PC-3 (cell line): ENCODE measurements at regions not wholly inside any gene's neighbourhood (a gene's known extent, or its start where the extent isn't known, plus 50 kb on each side); places are given as distances from the start of the nearest gene placed in this dataset.
A peak's percentile ranks its signal among the peaks of the same experiment; 100 is the strongest.
"Not testable (repeated sequence)": the region's sequence is repeated elsewhere in the genome, so short reads cannot be mapped to it uniquely, and the experiment has no call there.

Source experiments
- ATAC-seq: fragments of 200-7000 bp; cut with Tn5 transposase; 2 replicates; pipeline ENCODE4 v1.9.1; 2020; ENCODE audit warnings: mild to moderate bottlenecking, moderate library complexity
- BruUV-seq: library from RNA; stranded (reverse); fragments of 400-500 nt; replicated peaks from 2 replicates; lab custom pipeline; 2021; lab: Mats Ljungman, UMichigan
- CTCF ChIA-PET: fragments of 300-600 bp; sonication (Branson Sonifier 250); formaldehyde crosslinking; loops from one replicate; lab custom pipeline; 2022; ENCODE audit warnings: antibody characterized with exemption; lab: Charles Lee
- POLR2A ChIA-PET: fragments of 300-600 bp; sonication (Branson Sonifier 250); formaldehyde crosslinking; loops from one replicate; lab custom pipeline; 2022; ENCODE audit warnings: antibody characterized with exemption; ENCODE audit not compliant: unreplicated experiment; lab: Charles Lee
- DNase-seq: peaks from one replicate; pipeline ENCODE4 v3.0.0-alpha.2; 2015
- H2AFZ ChIP-seq: fragments of 300-600 bp; sonication (generic); 2 replicates; pipeline ENCODE4 v1.6.0; 2016; ENCODE audit warnings: antibody characterized with exemption, low read length
- H3F3A ChIP-seq: fragments of 300-600 bp; sonication (generic); one replicate; pipeline ENCODE4 v1.6.0; 2017; ENCODE audit warnings: antibody characterized with exemption, low read length, control low read depth, mild to moderate bottlenecking; ENCODE audit not compliant: unreplicated experiment
- H3K27ac ChIP-seq: fragments of 300-600 bp; sonication (generic); 2 replicates; pipeline ENCODE4 v1.5.1; 2016; ENCODE audit warnings: mild to moderate bottlenecking, low read length
- H3K27me3 ChIP-seq: fragments of 300-600 bp; sonication (generic); 2 replicates; pipeline ENCODE4 v1.6.1; 2016; ENCODE audit warnings: low read length, mixed read lengths
- H3K36me3 ChIP-seq: fragments of 300-600 bp; sonication (generic); 2 replicates; pipeline ENCODE4 v1.6.1; 2016; ENCODE audit warnings: low read depth, mixed run types, low read length, mixed read lengths
- H3K4me1 ChIP-seq: fragments of 300-600 bp; sonication (generic); 2 replicates; pipeline ENCODE4 v1.5.1; 2016; ENCODE audit warnings: low read length; ENCODE audit not compliant: insufficient read depth
- H3K4me2 ChIP-seq: fragments of 300-600 bp; sonication (generic); 2 replicates; pipeline ENCODE4 v1.6.0; 2016; ENCODE audit warnings: low read length
- H3K4me3 ChIP-seq: fragments of 300-600 bp; sonication (generic); 2 replicates; pipeline ENCODE4 v1.5.1; 2016; ENCODE audit warnings: mild to moderate bottlenecking, low read length, mixed read lengths
- H3K79me2 ChIP-seq: fragments of 300-600 bp; sonication (generic); 2 replicates; pipeline ENCODE4 v1.6.1; 2017; ENCODE audit warnings: low read length, mixed read lengths
- H3K9ac ChIP-seq: fragments of 300-600 bp; sonication (generic); 2 replicates; pipeline ENCODE4 v1.6.0; 2016; ENCODE audit warnings: mild to moderate bottlenecking, low read length
- H3K9me2 ChIP-seq: fragments of 300-600 bp; sonication (generic); replicated peaks from 2 replicates; pipeline ENCODE4 v1.6.1; 2016; ENCODE audit warnings: mixed run types, low read length, mixed read lengths
- H3K9me3 ChIP-seq: fragments of 300-600 bp; sonication (generic); 2 replicates; pipeline ENCODE4 v1.6.1; 2016; ENCODE audit warnings: low read length, mixed read lengths
- H4K20me1 ChIP-seq: fragments of 300-600 bp; sonication (generic); 2 replicates; pipeline ENCODE4 v1.6.1; 2016; ENCODE audit warnings: low read length, mixed read lengths
- EZH2 ChIP-seq: fragments of 300-600 bp; sonication (generic); IDR thresholded peaks from one replicate; pipeline ENCODE4 v1.6.1; 2017; ENCODE audit warnings: antibody characterized with exemption, mild to moderate bottlenecking, low read length; ENCODE audit not compliant: unreplicated experiment
- EZH2phosphoT487 ChIP-seq: fragments of 300-600 bp; sonication (generic); IDR thresholded peaks from 2 replicates; pipeline ENCODE4 v1.6.1; 2018; ENCODE audit warnings: mild to moderate bottlenecking, antibody characterized with exemption, low read length, borderline replicate concordance
- intact Hi-C: fragments of 100-400 bp; cut with micrococcal nuclease; formaldehyde crosslinking; loops from 2 replicates; pipeline ENCODE4 v1.9.0; 2023
- TF ChIP-seq, protein P1 (sequence below): fragments of 300-600 bp; sonication (generic); conservative IDR thresholded peaks from 2 replicates; pipeline ENCODE4 v1.5.1; 2017; ENCODE audit warnings: antibody characterized with exemption, low read depth, mild to moderate bottlenecking, low read length

DNA sequence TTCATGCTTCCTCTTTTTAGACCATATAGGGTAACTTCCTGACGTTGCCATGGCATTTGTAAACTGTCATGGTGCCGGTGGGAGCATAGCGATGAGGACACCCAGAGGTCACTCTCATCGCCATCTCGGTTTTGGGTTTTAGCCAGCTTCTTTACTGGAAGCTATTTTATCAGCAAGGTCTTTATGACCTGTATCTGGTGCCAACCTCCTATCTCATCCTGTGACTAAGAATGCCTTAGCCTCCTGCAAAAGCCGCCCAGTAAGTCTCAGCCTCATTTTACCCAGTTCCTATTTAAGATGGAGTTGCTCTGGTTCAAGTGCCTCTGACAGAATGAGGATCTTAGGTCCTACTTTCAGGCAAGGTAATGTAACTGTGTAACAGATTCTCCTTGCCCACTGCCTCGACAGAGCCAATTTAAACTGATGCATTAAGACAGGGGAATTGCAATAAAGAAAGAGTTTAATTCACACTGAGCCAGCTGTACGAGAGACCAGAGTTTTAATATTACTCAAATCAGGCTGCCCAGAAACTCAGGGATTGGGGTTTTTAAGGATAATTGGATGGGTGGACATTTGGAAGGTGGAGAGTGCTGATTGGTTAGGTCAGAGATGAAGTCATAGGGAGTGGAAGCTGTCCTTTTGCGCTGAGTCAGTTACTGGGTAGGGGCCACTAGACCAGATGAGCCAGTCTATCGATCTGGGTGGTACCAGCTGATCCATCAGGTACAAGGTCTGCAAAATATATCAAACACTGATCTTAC, 59.9 kb upstream of the ATF7IP2 start:
- TF ChIP-seq EZH2 = no peak
- TF ChIP-seq, protein P1, sequence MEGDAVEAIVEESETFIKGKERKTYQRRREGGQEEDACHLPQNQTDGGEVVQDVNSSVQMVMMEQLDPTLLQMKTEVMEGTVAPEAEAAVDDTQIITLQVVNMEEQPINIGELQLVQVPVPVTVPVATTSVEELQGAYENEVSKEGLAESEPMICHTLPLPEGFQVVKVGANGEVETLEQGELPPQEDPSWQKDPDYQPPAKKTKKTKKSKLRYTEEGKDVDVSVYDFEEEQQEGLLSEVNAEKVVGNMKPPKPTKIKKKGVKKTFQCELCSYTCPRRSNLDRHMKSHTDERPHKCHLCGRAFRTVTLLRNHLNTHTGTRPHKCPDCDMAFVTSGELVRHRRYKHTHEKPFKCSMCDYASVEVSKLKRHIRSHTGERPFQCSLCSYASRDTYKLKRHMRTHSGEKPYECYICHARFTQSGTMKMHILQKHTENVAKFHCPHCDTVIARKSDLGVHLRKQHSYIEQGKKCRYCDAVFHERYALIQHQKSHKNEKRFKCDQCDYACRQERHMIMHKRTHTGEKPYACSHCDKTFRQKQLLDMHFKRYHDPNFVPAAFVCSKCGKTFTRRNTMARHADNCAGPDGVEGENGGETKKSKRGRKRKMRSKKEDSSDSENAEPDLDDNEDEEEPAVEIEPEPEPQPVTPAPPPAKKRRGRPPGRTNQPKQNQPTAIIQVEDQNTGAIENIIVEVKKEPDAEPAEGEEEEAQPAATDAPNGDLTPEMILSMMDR = no peak
- no peak for TF ChIP-seq EZH2phosphoT487
- no peaks in the 10 kb centered on the region for H3K79me2 ChIP-seq
- H4K20me1 ChIP-seq = no peaks in the 10 kb centered on the region
- DNase-seq = no peak
- no peaks in the 10 kb centered on the region for H3K27me3 ChIP-seq
- POLR2A ChIA-PET = no interaction called here
- H3K27ac ChIP-seq = no peak overlapping the region
- ATAC-seq = no peak
- no peaks in the 10 kb centered on the region for H3K4me1 ChIP-seq
- H3K36me3 ChIP-seq = no peaks in the 10 kb centered on the region
- H3K9me3 ChIP-seq = no peaks in the 10 kb centered on the region
- H3F3A ChIP-seq = no peaks in the 10 kb centered on the region
- H3K4me2 ChIP-seq = no peak overlapping the region
- H2AFZ ChIP-seq = no peak overlapping the region
- intact Hi-C loops = no loop called here
- H3K4me3 ChIP-seq = no peak overlapping the region
- no TSS peak for BruUV-seq
- H3K9ac ChIP-seq = no peak overlapping the region
- CTCF ChIA-PET = no interaction called here
- no peaks in the 10 kb centered on the region for H3K9me2 ChIP-seq

DNA sequence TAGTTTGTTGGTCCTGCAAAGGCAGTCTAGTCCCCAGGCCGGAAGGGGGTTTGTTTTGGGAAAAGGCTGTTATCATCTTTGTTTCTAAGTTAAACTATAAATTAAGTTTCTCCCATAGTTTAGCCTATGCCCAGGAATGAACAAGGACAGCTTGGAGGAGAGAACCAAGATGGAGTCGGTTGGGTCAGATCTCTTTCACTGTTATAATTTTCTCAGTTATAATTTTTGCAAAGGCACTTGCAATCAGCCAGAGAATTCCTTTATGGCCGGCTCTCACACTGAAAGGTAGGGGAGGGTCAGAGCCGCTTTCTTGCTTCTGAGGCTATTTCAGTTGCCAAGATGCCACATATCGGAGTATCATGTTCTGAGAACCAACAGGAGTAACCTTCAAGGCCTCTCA, 59.2 kb upstream of the ATF7IP2 start:
- ChIA-PET POLR2A (no interaction called here), CTCF (no interaction called here)
- Histone ChIP-seq H3K9me3 (no peaks in the 10 kb centered on the region), H3K36me3 (no peaks in the 10 kb centered on the region), H3K4me2 (no peak overlapping the region), H3K9ac (no peak overlapping the region), H4K20me1 (no peaks in the 10 kb centered on the region), H3K27me3 (no peaks in the 10 kb centered on the region), H3F3A (no peaks in the 10 kb centered on the region), H2AFZ (no peak overlapping the region), H3K9me2 (no peaks in the 10 kb centered on the region), H3K4me1 (no peaks in the 10 kb centered on the region), H3K79me2 (no peaks in the 10 kb centered on the region), H3K27ac (no peak overlapping the region), H3K4me3 (no peak overlapping the region)
- no peak for ATAC-seq
- TF ChIP-seq, protein P1 = no peak
- TF ChIP-seq EZH2phosphoT487 (no peak), EZH2 (no peak)
- no TSS peak for BruUV-seq
- DNase-seq = no peak
- intact Hi-C loops = no loop called here

DNA sequence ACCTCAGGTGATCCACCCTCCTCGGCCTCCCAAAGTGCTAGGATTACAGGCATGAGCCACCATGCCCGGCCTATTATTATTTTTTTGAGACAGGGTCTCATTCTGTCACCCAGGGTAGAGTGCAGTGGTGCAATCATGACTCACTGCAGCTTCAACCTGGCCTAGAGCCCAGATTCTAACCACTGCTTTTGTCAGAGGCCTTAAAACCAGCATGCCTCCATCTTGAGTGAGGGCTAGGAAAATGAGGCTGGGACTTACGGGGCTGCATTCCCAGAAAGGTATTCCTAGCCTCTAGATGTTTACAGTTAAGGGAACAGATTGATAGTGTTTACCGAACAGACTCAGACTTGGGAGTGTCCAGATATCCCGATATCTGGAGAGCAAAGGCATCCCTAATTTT, 57.6 kb upstream of the ATF7IP2 start:
- H3K36me3 ChIP-seq, H3K9me2 ChIP-seq, H3K4me2 ChIP-seq, H3K27me3 ChIP-seq, CTCF ChIA-PET, H3F3A ChIP-seq, H3K9me3 ChIP-seq, H3K4me1 ChIP-seq, BruUV-seq, H4K20me1 ChIP-seq, H3K4me3 ChIP-seq, H3K9ac ChIP-seq, intact Hi-C loops, POLR2A ChIA-PET, H3K79me2 ChIP-seq: not testable (repeated sequence)
- Histone ChIP-seq H2AFZ (peak overlapping the region; percentile 77), H3K27ac (peak overlapping the region; percentile 45)
- DNase-seq (peak; percentile 84), ATAC-seq (peak; percentile 78)
